Femur (tissue), 1 donor: ENCODE measurements at regions not wholly inside any gene's neighbourhood (a gene's known extent, or its start where the extent isn't known, plus 50 kb on each side); places are given as distances from the start of the nearest gene placed in this dataset.

ENCODE experiments used
- DNase-seq: peaks from one replicate; pipeline ENCODE4 v3.0.0-alpha.2; 2017

- DNase-seq = no peak
These were observed 718.5 kb upstream of the ARPP21 start for GRCh38 chr3:34920806-34921205.

GRCh38 chr3:34924961-34925360 is 714.4 kb upstream of the ARPP21 start:
- no peak for DNase-seq

GRCh38 chr3:34925851-34926250 is 713.5 kb upstream of the ARPP21 start:
- DNase-seq = no peak

GRCh38 chr3:34929036-34929435 is 710.3 kb upstream of the ARPP21 start:
- no peak for DNase-seq

- DNase-seq = no peak
These were observed 704.7 kb upstream of the ARPP21 start for GRCh38 chr3:34934660-34935059.

- no peak for DNase-seq
These were observed 700.5 kb upstream of the ARPP21 start for GRCh38 chr3:34938784-34939183.

- no peak for DNase-seq
These were observed 697.1 kb upstream of the ARPP21 start for GRCh38 chr3:34942256-34942655.

GRCh38 chr3:34947834-34948233 is 691.5 kb upstream of the ARPP21 start:
- peak; percentile 25 for DNase-seq

- peak; percentile 20 for DNase-seq
These were observed 690.8 kb upstream of the ARPP21 start for GRCh38 chr3:34948517-34948916.

- DNase-seq = no peak
These were observed 683.6 kb upstream of the ARPP21 start for GRCh38 chr3:34955680-34956079.

- no peak for DNase-seq
These were observed 682.8 kb upstream of the ARPP21 start for GRCh38 chr3:34956511-34956910.

GRCh38 chr3:34957677-34958076 is 681.6 kb upstream of the ARPP21 start:
- DNase-seq = no peak

- DNase-seq = no peak
These were observed 669.8 kb upstream of the ARPP21 start for GRCh38 chr3:34969513-34969912.

GRCh38 chr3:34972481-34972880 is 666.8 kb upstream of the ARPP21 start:
- DNase-seq = no peak

GRCh38 chr3:34973586-34973985 is 665.7 kb upstream of the ARPP21 start:
- no peak for DNase-seq

GRCh38 chr3:34983631-34984030 is 655.7 kb upstream of the ARPP21 start:
- DNase-seq = no peak

- no peak for DNase-seq
These were observed 651.0 kb upstream of the ARPP21 start for GRCh38 chr3:34988296-34988695.

- DNase-seq = no peak
These were observed 643.4 kb upstream of the ARPP21 start for GRCh38 chr3:34995796-34996430.

GRCh38 chr3:34998902-34999301 is 640.4 kb upstream of the ARPP21 start:
- DNase-seq = no peak

GRCh38 chr3:35012214-35012613 is 627.1 kb upstream of the ARPP21 start:
- DNase-seq = no peak

- no peak for DNase-seq
These were observed 611.2 kb upstream of the ARPP21 start for GRCh38 chr3:35028157-35028556.

- DNase-seq = no peak
These were observed 596.9 kb upstream of the ARPP21 start for GRCh38 chr3:35042210-35042991.

- DNase-seq = no peak
These were observed 596.3 kb upstream of the ARPP21 start for GRCh38 chr3:35043040-35043439.

- no peak for DNase-seq
These were observed 595.1 kb upstream of the ARPP21 start for GRCh38 chr3:35044190-35044589.

- DNase-seq = no peak
These were observed 594.2 kb upstream of the ARPP21 start for GRCh38 chr3:35045118-35045517.
